ENCODE measurements at regions not wholly inside any gene's neighbourhood (a gene's known extent, or its start where the extent isn't known, plus 50 kb on each side); places are given as distances from the start of the nearest gene placed in this dataset.

DNA sequence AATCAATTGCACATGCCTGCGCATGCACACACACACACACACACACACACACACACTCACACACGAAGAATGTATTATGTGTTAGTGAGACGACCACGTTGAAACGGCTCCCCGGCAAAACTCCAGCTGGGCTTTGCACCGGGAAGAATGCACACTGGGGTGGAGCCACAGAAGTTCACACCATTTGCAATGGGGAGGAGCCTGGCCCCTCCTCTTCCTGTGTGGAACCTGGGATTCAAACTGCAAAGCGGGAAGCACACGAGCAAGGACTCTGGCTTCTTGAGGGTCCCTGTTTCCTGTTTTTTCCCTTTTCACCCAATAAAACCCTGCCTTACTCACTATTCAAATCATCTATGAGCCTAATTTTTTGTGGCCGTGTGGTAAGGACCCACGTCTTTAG is 304.0 kb upstream of the TMEFF2 start:
- TF ChIP-seq CTCF (IDR thresholded peaks at IDR 0.05) = no peak
- TF ChIP-seq EP300 (IDR thresholded peaks at IDR 0.05) = no peak
- TF ChIP-seq POLR2AphosphoS5 (IDR thresholded peaks at IDR 0.05) = no peak

Measured in sigmoid colon (tissue), 4 donors.